SK-N-SH (cell line): ENCODE measurements at regions not wholly inside any gene's neighbourhood (a gene's known extent, or its start where the extent isn't known, plus 50 kb on each side); places are given as distances from the start of the nearest gene placed in this dataset.

Experiments used
- CTCF ChIA-PET: fragments of 300-600, 350-600 bp; formaldehyde crosslinking; extraction: SDS; loops from one replicate; lab custom pipeline; 2021; lab: Yijun Ruan, JAX
- POLR2A ChIA-PET: fragments of 350-600 bp; sonication (Branson Sonifier 250); formaldehyde crosslinking; extraction: SDS; loops from one replicate; lab custom pipeline; 2020; ENCODE audit warnings: antibody characterized with exemption, inconsistent platforms; lab: Yijun Ruan, JAX
- DNase-seq: peaks from one replicate; pipeline ENCODE4 v3.0.0; 2012
- H2AFZ ChIP-seq: fragments of 200-600 bp; sonication (generic); 2 replicates; pipeline ENCODE4 v1.8.1; 2016; ENCODE audit warnings: antibody characterized with exemption, mild to moderate bottlenecking, low read depth
- H3F3A ChIP-seq: fragments of 200-600 bp; sonication (generic); replicated peaks from 2 replicates; pipeline ENCODE3; 2016; ENCODE audit warnings: antibody characterized with exemption, mild to moderate bottlenecking; ENCODE audit not compliant: insufficient read depth
- H3K27ac ChIP-seq, 2 experiments: fragments of 200-500 bp in 1 of 2; fragments of 200-600 bp in 1 of 2; sonication (Bioruptor generic) in 1 of 2; sonication (generic), shearing (Covaris generic) in 1 of 2; 2 replicates each; pipeline versions ENCODE4 v1.5.1 to v1.6.1; 2014 to 2016; ENCODE audit warnings: low read depth in 2 of 2, inconsistent platforms in 1 of 2, low read length in 1 of 2, mild to moderate bottlenecking in 1 of 2, mixed read lengths in 1 of 2
- H3K27me3 ChIP-seq: fragments of 200-600 bp; sonication (generic), shearing (Covaris generic); 2 replicates; pipeline ENCODE4 v1.6.1; 2016; ENCODE audit warnings: mixed run types; ENCODE audit not compliant: insufficient read depth
- H3K36me3 ChIP-seq, 2 experiments: fragments of 200-500 bp in 1 of 2; fragments of 200-600 bp in 1 of 2; sonication (Bioruptor generic) in 1 of 2; sonication (generic) in 1 of 2; replicated peaks in 1 of 2; 2 replicates each; pipeline versions ENCODE3 to v1.5.1; 2014 to 2016; ENCODE audit warnings: low read length in 1 of 2, mild to moderate bottlenecking in 1 of 2; ENCODE audit not compliant: insufficient read depth in 2 of 2, control insufficient read depth in 1 of 2
- H3K4me1 ChIP-seq, 2 experiments: fragments of 200-500 bp in 1 of 2; fragments of 200-600 bp in 1 of 2; sonication (Bioruptor generic) in 1 of 2; sonication (generic), shearing (Covaris generic) in 1 of 2; 2 replicates each; pipeline versions ENCODE4 v1.5.1 to v1.6.1; 2014 to 2016; ENCODE audit warnings: low read depth in 1 of 2, low read length in 1 of 2, mixed run types in 1 of 2; ENCODE audit not compliant: insufficient read depth in 2 of 2, control insufficient read depth in 1 of 2
- H3K4me2 ChIP-seq: fragments of 200-600 bp; sonication (generic), shearing (Covaris generic); 2 replicates; pipeline ENCODE4 v1.6.1; 2017; ENCODE audit warnings: mixed run types
- H3K4me3 ChIP-seq, 2 experiments: fragments of 200-500 bp in 1 of 2; fragments of 200-600 bp in 1 of 2; sonication (Bioruptor generic) in 1 of 2; sonication (generic), shearing (Covaris generic) in 1 of 2; 2 replicates each; pipeline versions ENCODE4 v1.5.1 to v1.8.1; 2014 to 2016; ENCODE audit warnings: low read depth in 2 of 2, inconsistent platforms in 1 of 2, low read length in 1 of 2, mild to moderate bottlenecking in 1 of 2, mixed read lengths in 1 of 2, moderate library complexity in 1 of 2
- H3K79me2 ChIP-seq: fragments of 200-600 bp; sonication (generic); 2 replicates; pipeline ENCODE4 v1.8.1; 2017; ENCODE audit warnings: mild to moderate bottlenecking; ENCODE audit not compliant: insufficient read depth
- H3K9ac ChIP-seq: fragments of 200-600 bp; sonication (generic); 2 replicates; pipeline ENCODE4 v1.6.1; 2017; ENCODE audit warnings: mixed run types
- H3K9me2 ChIP-seq: fragments of 200-600 bp; sonication (generic); 2 replicates; pipeline ENCODE4 v1.6.1; 2017; ENCODE audit warnings: mixed run types
- H3K9me3 ChIP-seq: fragments of 200-600 bp; sonication (generic); 2 replicates; pipeline ENCODE4 v1.6.1; 2017; ENCODE audit warnings: mixed run types, mild to moderate bottlenecking, moderate library complexity
- H4K20me1 ChIP-seq: fragments of 200-600 bp; sonication (generic); 2 replicates; pipeline ENCODE4 v1.6.1; 2017; ENCODE audit warnings: mild to moderate bottlenecking, mixed run types; ENCODE audit not compliant: insufficient read depth
- EP300 ChIP-seq, 2 experiments: IDR thresholded peaks; 2 replicates each; pipeline versions ENCODE4 v1.4.0 to v1.6.1; 2012; ENCODE audit warnings: borderline replicate concordance in 1 of 2, low read depth in 1 of 2, low read length in 1 of 2
- FOSL2 ChIP-seq: IDR thresholded peaks from 2 replicates; pipeline ENCODE4 v1.4.0; 2012; ENCODE audit warnings: low read depth, mild to moderate bottlenecking, moderate library complexity, borderline replicate concordance
- FOXJ3 ChIP-seq: sonication (generic); formaldehyde crosslinking; IDR thresholded peaks from 2 replicates; pipeline ENCODE4 v1.5.1; 2020; ENCODE audit warnings: mild to moderate bottlenecking, missing genetic modification reagents
- GABPA ChIP-seq: IDR thresholded peaks from 2 replicates; pipeline ENCODE4 v1.4.0; 2012; ENCODE audit warnings: low read depth, mild to moderate bottlenecking
- GATA2 ChIP-seq: sonication (generic); formaldehyde crosslinking; IDR thresholded peaks from 2 replicates; pipeline ENCODE4 v1.5.0; 2020; ENCODE audit warnings: mild to moderate bottlenecking, missing genetic modification reagents
- MXI1 ChIP-seq: IDR thresholded peaks from 2 replicates; pipeline ENCODE4 v1.6.1; 2012; ENCODE audit warnings: mild to moderate bottlenecking, low read depth, low read length, improper control_type of control experiment
- RCOR1 ChIP-seq: fragments of 150-350 bp; IDR thresholded peaks from 2 replicates; pipeline ENCODE4 v1.6.1; 2017; ENCODE audit warnings: antibody characterized with exemption, low read length
- RFX5 ChIP-seq: IDR thresholded peaks from 2 replicates; pipeline ENCODE4 v1.6.1; 2012; ENCODE audit warnings: mild to moderate bottlenecking, improper control_type of control experiment, low read length
- RXRA ChIP-seq: IDR thresholded peaks from 2 replicates; pipeline ENCODE4 v1.4.0; 2012; ENCODE audit warnings: low read depth, mild to moderate bottlenecking, borderline replicate concordance
- SIN3A ChIP-seq: IDR thresholded peaks from 2 replicates; pipeline ENCODE4 v1.6.1; 2012; ENCODE audit warnings: low read depth, mild to moderate bottlenecking, low read length, moderate library complexity, borderline replicate concordance
- SMC3 ChIP-seq: IDR thresholded peaks from 2 replicates; pipeline ENCODE4 v1.6.1; 2012; ENCODE audit warnings: low read depth, low read length, improper control_type of control experiment
- TAF1 ChIP-seq: IDR thresholded peaks from 2 replicates; pipeline ENCODE4 v1.6.1; 2012; ENCODE audit warnings: low read depth, mild to moderate bottlenecking, low read length, moderate library complexity, borderline replicate concordance
- TCF12 ChIP-seq: IDR thresholded peaks from 2 replicates; pipeline ENCODE4 v1.4.0; 2012
- WGBS: methylation state at CpG from one replicate; pipeline ENCODE4 v1.1.6; 2017; ENCODE audit warnings: low lambda C conversion rate; 5-methylcytosine and 5-hydroxymethylcytosine counted together
- TF ChIP-seq, protein P1 (sequence below): IDR thresholded peaks from 2 replicates; pipeline ENCODE4 v1.4.0; 2012; ENCODE audit warnings: low read depth
- TF ChIP-seq, protein P2 (sequence below): fragments of 150-350 bp; IDR thresholded peaks from 2 replicates; pipeline ENCODE4 v1.6.1; 2016; ENCODE audit warnings: mild to moderate bottlenecking, low read depth, low read length
- TF ChIP-seq, protein P3 (sequence below): IDR thresholded peaks from 2 replicates; pipeline ENCODE4 v1.4.0; 2012; ENCODE audit warnings: low read depth, borderline replicate concordance

DNA sequence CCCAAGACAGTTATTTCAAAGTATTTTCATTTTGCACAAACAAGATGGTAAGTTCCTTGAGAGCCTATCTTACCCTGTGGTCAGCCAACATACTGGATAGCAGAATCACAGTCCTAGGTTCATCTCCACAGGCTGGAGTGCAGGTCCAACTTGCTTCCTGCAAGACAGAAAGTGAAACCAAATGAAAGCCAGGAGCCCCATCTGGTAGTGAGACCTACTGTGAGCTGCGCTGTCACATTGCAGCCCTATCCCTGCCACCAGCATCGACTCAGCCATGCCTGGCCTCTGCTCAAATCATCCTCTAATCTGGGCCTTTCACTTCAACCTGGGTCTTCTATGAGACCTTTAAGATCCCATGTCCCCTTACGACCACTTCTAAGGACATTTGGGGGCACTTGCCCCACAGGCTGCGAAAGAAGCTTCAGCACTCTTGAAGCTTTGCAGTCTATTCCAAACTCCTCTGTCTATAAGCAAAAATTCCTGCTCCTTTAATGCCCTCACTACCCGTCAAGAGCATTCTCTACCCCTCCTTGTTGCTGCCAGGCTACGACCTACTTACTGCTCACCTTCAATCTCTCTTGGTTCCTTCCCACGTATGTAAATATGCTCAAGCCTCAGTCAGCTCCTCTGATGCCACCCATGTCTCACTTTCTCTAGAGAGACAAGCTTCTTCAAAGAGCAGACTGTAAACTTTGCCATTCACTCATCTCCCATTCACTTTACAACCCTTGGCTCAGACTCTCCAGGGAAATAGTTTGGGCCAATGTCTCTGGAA, 55.9 kb upstream of the TSPAN11 start:
- TF ChIP-seq GATA2 (CRISPR knock-in tag) (no peak), GABPA (no peak)
- no peaks in the 10 kb centered on the region for H3K36me3 ChIP-seq
- no peaks in the 10 kb centered on the region for H3F3A ChIP-seq
- no peak overlapping the region for H3K4me2 ChIP-seq
- 62% methylated on average over 7 of the region's 7 CpGs for WGBS
- H3K9me2 ChIP-seq, result no peaks in the 10 kb centered on the region
- peaks cover 0 to 8% of the 10 kb centered on the region in 2 experiments; a peak in 1 of 4 replicates for H3K4me1 ChIP-seq
- H3K9ac ChIP-seq, result no peak overlapping the region
- H3K27ac ChIP-seq, result no peak overlapping the region
- H2AFZ ChIP-seq, result no peak overlapping the region
- no peaks in the 10 kb centered on the region; the same call in 1 of the 2 replicates for H3K27me3 ChIP-seq
- no peaks in the 10 kb centered on the region for H4K20me1 ChIP-seq
- CTCF ChIA-PET, result interaction anchor here (1.1 to 1.4 kb wide), 3 partner anchors 12 to 116 kb away, joined by 3 to 4 read pairs (median 3); no protein-coding TSS in a partner anchor
- H3K79me2 ChIP-seq, result no peaks in the 10 kb centered on the region
- DNase-seq, result no peak
- peaks cover 11% of the 10 kb centered on the region; the same call in 1 of the 2 replicates for H3K9me3 ChIP-seq
- POLR2A ChIA-PET, result no interaction called here
- H3K4me3 ChIP-seq, result no peak overlapping the region

DNA sequence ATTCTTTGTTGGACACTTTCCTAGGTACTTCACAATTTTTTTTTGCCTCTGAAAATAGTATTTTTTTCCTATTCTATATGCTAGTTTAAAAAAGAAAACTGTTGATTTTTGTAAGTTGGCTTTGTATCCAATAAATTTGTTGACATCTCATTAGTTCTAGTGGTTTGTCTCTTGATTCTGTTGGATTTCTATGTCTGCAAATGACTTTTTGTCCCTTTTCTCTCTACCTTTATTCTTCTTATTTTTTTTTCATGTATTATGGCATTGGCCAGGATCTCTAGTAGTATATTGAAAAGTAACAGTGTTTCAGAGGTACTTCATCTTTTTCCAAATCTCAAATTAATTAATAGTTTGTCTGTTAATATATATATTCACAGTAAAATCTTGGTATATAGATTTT, 59.1 kb upstream of the TSPAN11 start:
- Histone ChIP-seq H2AFZ (no peak overlapping the region), H3K27ac (no peak overlapping the region), H3K4me3 (no peak overlapping the region)
- TF ChIP-seq TCF12 (no peak), SMC3 (no peak)
- TF ChIP-seq, protein P1, sequence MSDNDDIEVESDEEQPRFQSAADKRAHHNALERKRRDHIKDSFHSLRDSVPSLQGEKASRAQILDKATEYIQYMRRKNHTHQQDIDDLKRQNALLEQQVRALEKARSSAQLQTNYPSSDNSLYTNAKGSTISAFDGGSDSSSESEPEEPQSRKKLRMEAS, result no peak
- TF ChIP-seq, all 33 proteins: peak for 0
- H3K36me3 ChIP-seq, result no peaks in the 10 kb centered on the region
- H3K27me3 ChIP-seq, result no peaks in the 10 kb centered on the region
- CTCF ChIA-PET, result interaction anchor here (1.2 to 1.3 kb wide), 3 partner anchors 12 to 19 kb away, joined by 3 read pairs; no protein-coding TSS in a partner anchor
- no peak overlapping the region for H3K4me2 ChIP-seq
- no peaks in the 10 kb centered on the region; a peak in 1 of 4 replicates for H3K4me1 ChIP-seq
- H3K79me2 ChIP-seq, result no peaks in the 10 kb centered on the region
- no peak overlapping the region for H3K9ac ChIP-seq
- no peaks in the 10 kb centered on the region for H3F3A ChIP-seq
- no peaks in the 10 kb centered on the region for H4K20me1 ChIP-seq
- no peak for DNase-seq
- peaks cover 11% of the 10 kb centered on the region; the same call in 1 of the 2 replicates for H3K9me3 ChIP-seq
- H3K9me2 ChIP-seq, result no peaks in the 10 kb centered on the region
- POLR2A ChIA-PET, result no interaction called here

DNA sequence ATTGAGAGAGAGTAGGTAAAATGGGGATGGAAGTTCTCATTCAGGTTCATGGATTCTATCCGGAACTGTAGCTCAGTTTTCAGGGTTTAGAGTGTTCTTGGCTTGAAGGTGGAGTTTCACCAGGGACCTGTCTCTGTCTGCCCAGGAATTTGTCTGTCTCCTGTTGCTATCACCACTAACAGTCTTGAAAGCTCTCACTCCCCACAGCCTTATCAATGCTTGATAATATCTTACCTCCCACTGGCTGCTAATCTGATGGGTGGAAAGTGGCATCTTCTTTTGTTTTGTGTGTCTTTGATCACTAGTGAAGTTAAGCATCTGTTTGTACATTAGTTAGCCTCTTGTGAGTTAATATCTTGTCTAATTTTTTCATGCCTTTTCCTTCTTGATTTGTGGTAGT, 60.3 kb upstream of the TSPAN11 start:
- H3K79me2 ChIP-seq, result no peaks in the 10 kb centered on the region
- TF ChIP-seq MXI1, result no peak
- TF ChIP-seq RCOR1, result no peak
- no peak for TF ChIP-seq RFX5
- no peak for TF ChIP-seq RXRA
- TF ChIP-seq EP300 (IDR thresholded peaks at IDR 0.05; ENCODE audit: borderline replicate concordance in 1 of 2, low read depth in 1 of 2, low read length in 1 of 2), result no peak
- no peak for TF ChIP-seq FOSL2
- TF ChIP-seq, protein P2, sequence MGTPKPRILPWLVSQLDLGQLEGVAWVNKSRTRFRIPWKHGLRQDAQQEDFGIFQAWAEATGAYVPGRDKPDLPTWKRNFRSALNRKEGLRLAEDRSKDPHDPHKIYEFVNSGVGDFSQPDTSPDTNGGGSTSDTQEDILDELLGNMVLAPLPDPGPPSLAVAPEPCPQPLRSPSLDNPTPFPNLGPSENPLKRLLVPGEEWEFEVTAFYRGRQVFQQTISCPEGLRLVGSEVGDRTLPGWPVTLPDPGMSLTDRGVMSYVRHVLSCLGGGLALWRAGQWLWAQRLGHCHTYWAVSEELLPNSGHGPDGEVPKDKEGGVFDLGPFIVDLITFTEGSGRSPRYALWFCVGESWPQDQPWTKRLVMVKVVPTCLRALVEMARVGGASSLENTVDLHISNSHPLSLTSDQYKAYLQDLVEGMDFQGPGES, result no peak
- no peak for TF ChIP-seq SIN3A
- TF ChIP-seq, protein P3, sequence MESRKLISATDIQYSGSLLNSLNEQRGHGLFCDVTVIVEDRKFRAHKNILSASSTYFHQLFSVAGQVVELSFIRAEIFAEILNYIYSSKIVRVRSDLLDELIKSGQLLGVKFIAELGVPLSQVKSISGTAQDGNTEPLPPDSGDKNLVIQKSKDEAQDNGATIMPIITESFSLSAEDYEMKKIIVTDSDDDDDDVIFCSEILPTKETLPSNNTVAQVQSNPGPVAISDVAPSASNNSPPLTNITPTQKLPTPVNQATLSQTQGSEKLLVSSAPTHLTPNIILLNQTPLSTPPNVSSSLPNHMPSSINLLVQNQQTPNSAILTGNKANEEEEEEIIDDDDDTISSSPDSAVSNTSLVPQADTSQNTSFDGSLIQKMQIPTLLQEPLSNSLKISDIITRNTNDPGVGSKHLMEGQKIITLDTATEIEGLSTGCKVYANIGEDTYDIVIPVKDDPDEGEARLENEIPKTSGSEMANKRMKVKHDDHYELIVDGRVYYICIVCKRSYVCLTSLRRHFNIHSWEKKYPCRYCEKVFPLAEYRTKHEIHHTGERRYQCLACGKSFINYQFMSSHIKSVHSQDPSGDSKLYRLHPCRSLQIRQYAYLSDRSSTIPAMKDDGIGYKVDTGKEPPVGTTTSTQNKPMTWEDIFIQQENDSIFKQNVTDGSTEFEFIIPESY, result no peak
- no peak for TF ChIP-seq FOXJ3
- TF ChIP-seq TAF1, result no peak
- TF ChIP-seq, all 33 proteins: peak for 0
- H3K9me2 ChIP-seq, result no peaks in the 10 kb centered on the region
- no peak overlapping the region for H3K27ac ChIP-seq
- ChIA-PET POLR2A (no interaction called here), CTCF (interaction anchor here (1.3 to 2.7 kb wide), 2 partner anchors 17 to 120 kb away, joined by 5 to 9 read pairs; no protein-coding TSS in a partner anchor)
- H3K9me3 ChIP-seq, result peaks cover 11% of the 10 kb centered on the region; the same call in 1 of the 2 replicates
- H4K20me1 ChIP-seq, result no peaks in the 10 kb centered on the region
- H3K4me3 ChIP-seq, result no peak overlapping the region
- no peak for DNase-seq
- no peaks in the 10 kb centered on the region; a peak in 1 of 4 replicates for H3K4me1 ChIP-seq
- no peaks in the 10 kb centered on the region for H3K27me3 ChIP-seq
- H2AFZ ChIP-seq, result no peak overlapping the region
- no peak overlapping the region for H3K4me2 ChIP-seq
- H3K36me3 ChIP-seq, result no peaks in the 10 kb centered on the region
- 50% methylated on average over 1 of the region's 1 CpG for WGBS
- no peak overlapping the region for H3K9ac ChIP-seq
- H3F3A ChIP-seq, result no peaks in the 10 kb centered on the region
